ENCODE measurements at regions not wholly inside any gene's neighbourhood (a gene's known extent, or its start where the extent isn't known, plus 50 kb on each side); places are given as distances from the start of the nearest gene placed in this dataset.

GRCh38 chr15:91385311-91385710 is 285.3 kb downstream of the SV2B start:
- no peak overlapping the region for H3K9ac ChIP-seq (ENCODE audit: low read length)
- no peaks in the 10 kb centered on the region for H3K9me3 ChIP-seq (ENCODE audit: insufficient read depth, low read length)
- H3K27ac ChIP-seq (ENCODE audit: low read depth, low read length) = no peak overlapping the region
- H3K79me2 ChIP-seq (ENCODE audit: insufficient read depth, low read length) = no peaks in the 10 kb centered on the region
- H3F3A ChIP-seq (ENCODE audit: insufficient read depth) = no peaks in the 10 kb centered on the region
- H3K4me2 ChIP-seq (ENCODE audit: low read depth, low read length, poor library complexity, severe bottlenecking) = no peak overlapping the region
- no peak overlapping the region for H2AFZ ChIP-seq (ENCODE audit: low read depth, low read length, severe bottlenecking)
- H4K20me1 ChIP-seq (ENCODE audit: low read depth, low read length) = no peaks in the 10 kb centered on the region
- H3K36me3 ChIP-seq (ENCODE audit: low read length) = no peaks in the 10 kb centered on the region
- no peaks in the 10 kb centered on the region for H3K9me2 ChIP-seq (replicated peaks; ENCODE audit: insufficient read depth, low read length)
- no peak for TF ChIP-seq EZH2phosphoT487 (conservative IDR thresholded peaks at IDR 0.05; ENCODE audit: low read length)
- TF ChIP-seq CTCF (IDR thresholded peaks at IDR 0.05; ENCODE audit: insufficient read depth, low read length, poor library complexity, severe bottlenecking) = no peak
- no peaks in the 10 kb centered on the region for H3K27me3 ChIP-seq (ENCODE audit: low read length)
- H3K4me3 ChIP-seq (ENCODE audit: insufficient read depth, low read length, poor library complexity, severe bottlenecking) = no peak overlapping the region

GRCh38 chr15:91393186-91393585 is 293.1 kb downstream of the SV2B start:
- no peaks in the 10 kb centered on the region for H3F3A ChIP-seq (ENCODE audit: insufficient read depth)
- H3K4me3 ChIP-seq (ENCODE audit: insufficient read depth, low read length, poor library complexity, severe bottlenecking) = no peak overlapping the region
- H3K4me2 ChIP-seq (ENCODE audit: low read depth, low read length, poor library complexity, severe bottlenecking) = no peak overlapping the region
- H3K9me3 ChIP-seq (ENCODE audit: insufficient read depth, low read length) = no peaks in the 10 kb centered on the region
- no peaks in the 10 kb centered on the region for H3K79me2 ChIP-seq (ENCODE audit: insufficient read depth, low read length)
- TF ChIP-seq CTCF (IDR thresholded peaks at IDR 0.05; ENCODE audit: insufficient read depth, low read length, poor library complexity, severe bottlenecking) = no peak
- TF ChIP-seq EZH2phosphoT487 (conservative IDR thresholded peaks at IDR 0.05; ENCODE audit: low read length) = no peak
- H3K27ac ChIP-seq (ENCODE audit: low read depth, low read length) = no peak overlapping the region
- no peak overlapping the region for H3K9ac ChIP-seq (ENCODE audit: low read length)
- no peaks in the 10 kb centered on the region for H3K36me3 ChIP-seq (ENCODE audit: low read length)
- H3K27me3 ChIP-seq (ENCODE audit: low read length) = no peaks in the 10 kb centered on the region
- H4K20me1 ChIP-seq (ENCODE audit: low read depth, low read length) = no peaks in the 10 kb centered on the region
- no peak overlapping the region for H2AFZ ChIP-seq (ENCODE audit: low read depth, low read length, severe bottlenecking)
- H3K9me2 ChIP-seq (replicated peaks; ENCODE audit: insufficient read depth, low read length) = no peaks in the 10 kb centered on the region

- H4K20me1 ChIP-seq (ENCODE audit: low read depth, low read length) = no peaks in the 10 kb centered on the region
- no peaks in the 10 kb centered on the region for H3K9me3 ChIP-seq (ENCODE audit: insufficient read depth, low read length)
- H3K79me2 ChIP-seq (ENCODE audit: insufficient read depth, low read length) = no peaks in the 10 kb centered on the region
- TF ChIP-seq EZH2phosphoT487 (conservative IDR thresholded peaks at IDR 0.05; ENCODE audit: low read length) (no peak), CTCF (IDR thresholded peaks at IDR 0.05; ENCODE audit: insufficient read depth, low read length, poor library complexity, severe bottlenecking) (no peak)
- H3K27me3 ChIP-seq (ENCODE audit: low read length) = no peaks in the 10 kb centered on the region
- no peak overlapping the region for H3K4me2 ChIP-seq (ENCODE audit: low read depth, low read length, poor library complexity, severe bottlenecking)
- no peaks in the 10 kb centered on the region for H3K9me2 ChIP-seq (replicated peaks; ENCODE audit: insufficient read depth, low read length)
- H3K4me3 ChIP-seq (ENCODE audit: insufficient read depth, low read length, poor library complexity, severe bottlenecking) = no peak overlapping the region
- H2AFZ ChIP-seq (ENCODE audit: low read depth, low read length, severe bottlenecking) = no peak overlapping the region
- no peak overlapping the region for H3K27ac ChIP-seq (ENCODE audit: low read depth, low read length)
- no peak overlapping the region for H3K9ac ChIP-seq (ENCODE audit: low read length)
- H3K36me3 ChIP-seq (ENCODE audit: low read length) = no peaks in the 10 kb centered on the region
- no peaks in the 10 kb centered on the region for H3F3A ChIP-seq (ENCODE audit: insufficient read depth)
These were observed 300.4 kb downstream of the SV2B start for GRCh38 chr15:91400481-91400880.

All from SU-DHL-6 (cell line).